ENCODE measurements at regions not wholly inside any gene's neighbourhood (a gene's known extent, or its start where the extent isn't known, plus 50 kb on each side); places are given as distances from the start of the nearest gene placed in this dataset.

- TF ChIP-seq, protein P1, sequence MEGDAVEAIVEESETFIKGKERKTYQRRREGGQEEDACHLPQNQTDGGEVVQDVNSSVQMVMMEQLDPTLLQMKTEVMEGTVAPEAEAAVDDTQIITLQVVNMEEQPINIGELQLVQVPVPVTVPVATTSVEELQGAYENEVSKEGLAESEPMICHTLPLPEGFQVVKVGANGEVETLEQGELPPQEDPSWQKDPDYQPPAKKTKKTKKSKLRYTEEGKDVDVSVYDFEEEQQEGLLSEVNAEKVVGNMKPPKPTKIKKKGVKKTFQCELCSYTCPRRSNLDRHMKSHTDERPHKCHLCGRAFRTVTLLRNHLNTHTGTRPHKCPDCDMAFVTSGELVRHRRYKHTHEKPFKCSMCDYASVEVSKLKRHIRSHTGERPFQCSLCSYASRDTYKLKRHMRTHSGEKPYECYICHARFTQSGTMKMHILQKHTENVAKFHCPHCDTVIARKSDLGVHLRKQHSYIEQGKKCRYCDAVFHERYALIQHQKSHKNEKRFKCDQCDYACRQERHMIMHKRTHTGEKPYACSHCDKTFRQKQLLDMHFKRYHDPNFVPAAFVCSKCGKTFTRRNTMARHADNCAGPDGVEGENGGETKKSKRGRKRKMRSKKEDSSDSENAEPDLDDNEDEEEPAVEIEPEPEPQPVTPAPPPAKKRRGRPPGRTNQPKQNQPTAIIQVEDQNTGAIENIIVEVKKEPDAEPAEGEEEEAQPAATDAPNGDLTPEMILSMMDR (IDR thresholded peaks at IDR 0.05; ENCODE audit: poor library complexity), result no peak
- TF ChIP-seq EZH2 (IDR thresholded peaks at IDR 0.05; ENCODE audit: borderline replicate concordance), result no peak
These were observed 381.2 kb upstream of the PDE4D start for GRCh38 chr5:60274747-60275146.
